ENCODE measurements at regions not wholly inside any gene's neighbourhood (a gene's known extent, or its start where the extent isn't known, plus 50 kb on each side); places are given as distances from the start of the nearest gene placed in this dataset.
"Not testable (repeated sequence)": the region's sequence is repeated elsewhere in the genome, so short reads cannot be mapped to it uniquely, and the experiment has no call there.

GRCh38 chr3:155995525-155996370 is 124.6 kb upstream of the KCNAB1 start:
- DNase-seq (ENCODE audit: low spot score): peak; percentile 62
- in situ Hi-C loops (cut with HindIII; ENCODE audit: low sequenced_read_pairs): no loop called here

- no peak for DNase-seq (ENCODE audit: low spot score)
- in situ Hi-C loops (cut with HindIII; ENCODE audit: low sequenced_read_pairs): no loop called here
Measured at GRCh38 chr3:155996882-155997281, 123.5 kb upstream of the KCNAB1 start.

- in situ Hi-C loops (cut with HindIII; ENCODE audit: low sequenced_read_pairs); DNase-seq (ENCODE audit: low spot score): not testable (repeated sequence)
Measured at GRCh38 chr3:155998173-155998572, 122.2 kb upstream of the KCNAB1 start.

GRCh38 chr3:156005736-156006135 is 114.6 kb upstream of the KCNAB1 start:
- in situ Hi-C loops (cut with HindIII; ENCODE audit: low sequenced_read_pairs): no loop called here
- no peak for DNase-seq (ENCODE audit: low spot score)

GRCh38 chr3:156010829-156011228 is 109.5 kb upstream of the KCNAB1 start:
- DNase-seq (ENCODE audit: low spot score): peak; percentile 31
- in situ Hi-C loops (cut with HindIII; ENCODE audit: low sequenced_read_pairs): no loop called here

GRCh38 chr3:156014489-156014888 is 105.9 kb upstream of the KCNAB1 start:
- DNase-seq (ENCODE audit: low spot score): no peak
- in situ Hi-C loops (cut with HindIII; ENCODE audit: low sequenced_read_pairs): no loop called here

GRCh38 chr3:156016902-156017301 is 103.5 kb upstream of the KCNAB1 start:
- in situ Hi-C loops (cut with HindIII; ENCODE audit: low sequenced_read_pairs): no loop called here
- DNase-seq (ENCODE audit: low spot score): no peak

- in situ Hi-C loops (cut with HindIII; ENCODE audit: low sequenced_read_pairs): no loop called here
- no peak for DNase-seq (ENCODE audit: low spot score)
Measured at GRCh38 chr3:156017352-156018030, 102.9 kb upstream of the KCNAB1 start.

- no peak for DNase-seq (ENCODE audit: low spot score)
- in situ Hi-C loops (cut with HindIII; ENCODE audit: low sequenced_read_pairs): no loop called here
Measured at GRCh38 chr3:156024904-156025533, 95.4 kb upstream of the KCNAB1 start.

- no peak for DNase-seq (ENCODE audit: low spot score)
- in situ Hi-C loops (cut with HindIII; ENCODE audit: low sequenced_read_pairs): no loop called here
Measured at GRCh38 chr3:156029208-156029607, 91.2 kb upstream of the KCNAB1 start.

- in situ Hi-C loops (cut with HindIII; ENCODE audit: low sequenced_read_pairs): no loop called here
- no peak for DNase-seq (ENCODE audit: low spot score)
Measured at GRCh38 chr3:156030723-156031122, 89.7 kb upstream of the KCNAB1 start.

- no peak for DNase-seq (ENCODE audit: low spot score)
- in situ Hi-C loops (cut with HindIII; ENCODE audit: low sequenced_read_pairs): no loop called here
Measured at GRCh38 chr3:156033428-156033827, 87.0 kb upstream of the KCNAB1 start.

- no peak for DNase-seq (ENCODE audit: low spot score)
- in situ Hi-C loops (cut with HindIII; ENCODE audit: low sequenced_read_pairs): no loop called here
Measured at GRCh38 chr3:156035158-156035557, 85.2 kb upstream of the KCNAB1 start.

GRCh38 chr3:156036258-156037053 is 83.9 kb upstream of the KCNAB1 start:
- in situ Hi-C loops (cut with HindIII; ENCODE audit: low sequenced_read_pairs): no loop called here
- no peak for DNase-seq (ENCODE audit: low spot score)

GRCh38 chr3:156037356-156037755 is 83.0 kb upstream of the KCNAB1 start:
- DNase-seq (ENCODE audit: low spot score): peak; percentile 17
- in situ Hi-C loops (cut with HindIII; ENCODE audit: low sequenced_read_pairs): no loop called here

- in situ Hi-C loops (cut with HindIII; ENCODE audit: low sequenced_read_pairs): no loop called here
- no peak for DNase-seq (ENCODE audit: low spot score)
Measured at GRCh38 chr3:156038869-156039268, 81.5 kb upstream of the KCNAB1 start.

GRCh38 chr3:156040041-156040440 is 80.3 kb upstream of the KCNAB1 start:
- no peak for DNase-seq (ENCODE audit: low spot score)
- in situ Hi-C loops (cut with HindIII; ENCODE audit: low sequenced_read_pairs): no loop called here

GRCh38 chr3:156041216-156041841 is 79.0 kb upstream of the KCNAB1 start:
- DNase-seq (ENCODE audit: low spot score); in situ Hi-C loops (cut with HindIII; ENCODE audit: low sequenced_read_pairs): not testable (repeated sequence)

GRCh38 chr3:156041856-156042255 is 78.5 kb upstream of the KCNAB1 start:
- in situ Hi-C loops (cut with HindIII; ENCODE audit: low sequenced_read_pairs); DNase-seq (ENCODE audit: low spot score): not testable (repeated sequence)
